HepG2 (cell line): ENCODE measurements at regions not wholly inside any gene's neighbourhood (a gene's known extent, or its start where the extent isn't known, plus 50 kb on each side); places are given as distances from the start of the nearest gene placed in this dataset.

ENCODE experiments used
- ATAC-seq: fragments of 200-7000 bp; cut with Tn5 transposase; 3 replicates; pipeline ENCODE4 v1.9.1; 2020; ENCODE audit warnings: mild to moderate bottlenecking, moderate library complexity
- BruUV-seq: library from RNA; stranded (reverse); fragments of 400-500 nt; replicated peaks from 2 replicates; lab custom pipeline; 2021; lab: Mats Ljungman, UMichigan
- CTCF ChIA-PET: fragments of 300-600 bp; formaldehyde crosslinking; extraction: SDS; loops from one replicate; lab custom pipeline; 2021; ENCODE audit warnings: low total read pairs, inconsistent platforms, low intra/inter-chr PET ratio; lab: Yijun Ruan, JAX
- POLR2A ChIA-PET: fragments of 350-600 bp; sonication (Branson Sonifier 250); formaldehyde crosslinking; loops from one replicate; lab custom pipeline; 2020; ENCODE audit warnings: antibody characterized with exemption, inconsistent platforms; lab: Yijun Ruan, JAX
- DNase-seq: peaks from one replicate; pipeline ENCODE4 v3.0.0-alpha.2; 2015; ENCODE audit warnings: low spot score
- FAIRE-seq: peaks from 3 replicates; lab custom pipeline; 2011; peaks lifted over from hg19 to GRCh38; lab: Jason Lieb, UNC
- H2AFZ ChIP-seq: one replicate; pipeline ENCODE4 v1.6.1; 2011; ENCODE audit warnings: low read length, inconsistent platforms
- H3K27ac ChIP-seq: fragments of 300-600 bp; 3 replicates; pipeline ENCODE4 v1.8.0; 2011; ENCODE audit warnings: mixed run types, mild to moderate bottlenecking, mixed read lengths, low read length, inconsistent platforms; ENCODE audit not compliant: insufficient read depth; ENCODE audit errors: extremely low read length
- H3K27me3 ChIP-seq, 2 experiments: fragments of 200-600 bp in 1 of 2; 2 replicates in 1 of 2; 3 replicates in 1 of 2; pipeline versions ENCODE4 v1.6.0 to v1.8.0; 2011; ENCODE audit warnings: low read length in 2 of 2, mild to moderate bottlenecking in 2 of 2, moderate library complexity in 2 of 2, inconsistent platforms in 1 of 2; ENCODE audit not compliant: insufficient read depth in 2 of 2, control insufficient read depth in 1 of 2
- H3K36me3 ChIP-seq, 2 experiments: fragments of 200-600 bp in 1 of 2; replicated peaks in 1 of 2; 2 replicates in 1 of 2; 3 replicates in 1 of 2; pipeline versions ENCODE4 v1.5.1 to v1.8.0; 2011; ENCODE audit warnings: low read length in 2 of 2, inconsistent platforms in 1 of 2; ENCODE audit not compliant: insufficient read depth in 2 of 2, control insufficient read depth in 1 of 2
- H3K4me1 ChIP-seq: 2 replicates; pipeline ENCODE4 v1.5.1; 2012; ENCODE audit warnings: low read length, inconsistent platforms; ENCODE audit not compliant: insufficient read depth
- H3K4me2 ChIP-seq: 2 replicates; pipeline ENCODE4 v1.6.0; 2011; ENCODE audit warnings: low read depth, low read length, inconsistent platforms
- H3K4me3 ChIP-seq, 3 experiments: fragments of 200-600 bp in 1 of 3; sonication (generic), shearing (Covaris generic) in 1 of 3; replicated peaks in 1 of 3; 2 replicates each; pipeline ENCODE4 v1.5.1; 2011 to 2016; ENCODE audit warnings: low read length in 3 of 3, inconsistent platforms in 2 of 3, low read depth in 2 of 3, mild to moderate bottlenecking in 2 of 3, control low read depth in 1 of 3, mixed read lengths in 1 of 3; ENCODE audit not compliant: insufficient read depth in 1 of 3
- H3K79me2 ChIP-seq: one replicate; pipeline ENCODE4 v1.6.1; 2011; ENCODE audit warnings: low read length, inconsistent platforms; ENCODE audit not compliant: insufficient read depth
- H3K9ac ChIP-seq: 2 replicates; pipeline ENCODE4 v1.6.0; 2011; ENCODE audit warnings: mild to moderate bottlenecking, low read depth, low read length, inconsistent platforms; ENCODE audit not compliant: insufficient read depth
- H3K9me3 ChIP-seq: 2 replicates; pipeline ENCODE4 v1.5.1; 2012; ENCODE audit warnings: mild to moderate bottlenecking, low read length
- H4K20me1 ChIP-seq: 2 replicates; pipeline ENCODE4 v1.6.0; 2011; ENCODE audit warnings: inconsistent platforms, mild to moderate bottlenecking, low read length, moderate library complexity; ENCODE audit not compliant: insufficient read depth
- ATF7 ChIP-seq, 2 experiments: fragments of 450-650 bp in 1 of 2; sonication (generic) in 1 of 2; formaldehyde crosslinking in 1 of 2; IDR thresholded peaks; 2 replicates each; pipeline versions ENCODE4 v1.4.0 to v1.6.1; 2016 to 2020; ENCODE audit warnings: antibody characterized with exemption in 1 of 2, mild to moderate bottlenecking in 1 of 2, missing genetic modification reagents in 1 of 2
- ATF7-NPFF ChIP-seq: sonication (generic); formaldehyde crosslinking; IDR thresholded peaks from 2 replicates; pipeline ENCODE4 v1.8.1; 2023; ENCODE audit warnings: mild to moderate bottlenecking, low read depth, missing genetic modification reagents, moderate library complexity
- CCAR2 ChIP-seq: fragments of 200-400 bp; formaldehyde crosslinking; optimal IDR thresholded peaks from 2 replicates; pipeline ENCODE3; 2018; ENCODE audit warnings: low read depth, mild to moderate bottlenecking, low read length, moderate library complexity
- FOXA1 ChIP-seq, 2 experiments: fragments of 450-650 bp in 1 of 2; sonication (generic) in 1 of 2; formaldehyde crosslinking in 1 of 2; IDR thresholded peaks; 2 replicates each; pipeline versions ENCODE4 v1.4.0 to v1.6.1; 2016 to 2020; ENCODE audit warnings: missing genetic modification reagents in 1 of 2
- SOX13 ChIP-seq, 3 experiments: fragments of 450-650 bp in 1 of 3; sonication (generic) in 1 of 3; formaldehyde crosslinking in 1 of 3; IDR thresholded peaks in 2 of 3; conservative IDR thresholded peaks in 1 of 3; 2 replicates each; pipeline versions ENCODE4 v1.5.0 to v1.6.1; 2016 to 2020; ENCODE audit warnings: antibody characterized with exemption in 1 of 3, mild to moderate bottlenecking in 1 of 3, missing compliant biosample characterization in 1 of 3, missing genetic modification reagents in 1 of 3, moderate library complexity in 1 of 3
- ZNF629 ChIP-seq: sonication (generic); formaldehyde crosslinking; conservative IDR thresholded peaks from 2 replicates; pipeline ENCODE4 v1.5.0; 2020; ENCODE audit warnings: missing genetic modification reagents
- ZNF660 ChIP-seq: sonication (generic); formaldehyde crosslinking; IDR thresholded peaks from 2 replicates; pipeline ENCODE4 v1.5.1; 2020; ENCODE audit warnings: mild to moderate bottlenecking, low read depth, missing genetic modification reagents, borderline replicate concordance
- WGBS: methylation state at CpG from one replicate; pipeline ENCODE4 v1.1.6; 2017; ENCODE audit warnings: low lambda C conversion rate; 5-methylcytosine and 5-hydroxymethylcytosine counted together
- in situ Hi-C: cut with HindIII; loops from 2 replicates; pipeline ENCODE4 v1.10.0; 2017; ENCODE audit warnings: low pct_unique_long_range_greater_than_20kb; ENCODE audit not compliant: extremely low pct_ligation_motif_present
- intact Hi-C: fragments of 100-400 bp; cut with micrococcal nuclease; formaldehyde crosslinking; loops from one replicate; pipeline ENCODE4 v1.10.0; 2022; ENCODE audit not compliant: unreplicated experiment
- TF ChIP-seq, protein P1 (sequence below): sonication (generic); formaldehyde crosslinking; IDR thresholded peaks from 2 replicates; pipeline ENCODE4 v1.4.0; 2020; ENCODE audit warnings: missing genetic modification reagents

DNA sequence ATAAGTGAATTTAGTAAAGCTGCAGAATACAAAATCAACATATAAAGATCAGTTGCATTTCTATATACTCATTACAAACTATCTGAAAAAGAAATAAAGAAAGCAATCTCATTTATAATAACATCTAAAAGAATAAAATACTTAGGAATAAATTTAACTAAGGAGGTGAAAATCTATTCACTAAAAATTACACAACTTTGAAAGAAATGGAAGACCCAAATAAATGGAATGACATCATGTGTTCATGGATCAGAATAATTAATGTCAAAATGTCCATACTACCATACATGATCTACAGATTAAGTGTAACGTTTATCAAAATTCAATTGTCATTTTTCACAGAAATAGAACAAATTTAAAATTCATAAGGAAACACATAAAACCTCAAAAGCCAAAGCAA lies 194.9 kb downstream of the TINAG start:
- FAIRE-seq (no peak), ATAC-seq (no peak), DNase-seq (no peak)
- Histone ChIP-seq H3K9me3 (peaks cover 29% of the 10 kb centered on the region), H4K20me1 (no peaks in the 10 kb centered on the region), H3K36me3 (no peaks in the 10 kb centered on the region), H3K27ac (no peak overlapping the region), H3K4me1 (no peaks in the 10 kb centered on the region), H3K27me3 (no peaks in the 10 kb centered on the region), H3K4me3 (no peak overlapping the region), H3K4me2 (no peak overlapping the region), H2AFZ (no peak overlapping the region), H3K79me2 (no peaks in the 10 kb centered on the region), H3K9ac (no peak overlapping the region)
- in situ Hi-C loops = no loop called here
- intact Hi-C loops = no loop called here
- BruUV-seq = no TSS peak
- ChIA-PET POLR2A (no interaction called here), CTCF (no interaction called here)
- TF ChIP-seq ZNF629 (CRISPR knock-in tag) (no peak), CCAR2 (no peak), ZNF660 (CRISPR knock-in tag) (no peak), SOX13 (IDR thresholded peaks at IDR 0.05) (no peak), SOX13 (CRISPR knock-in tag; conservative IDR thresholded peaks at IDR 0.05 in 1 of 2, IDR thresholded peaks at IDR 0.05 in 1 of 2) (no peak), ATF7 (IDR thresholded peaks at IDR 0.05) (peak; percentile 61), ATF7 (CRISPR knock-in tag; IDR thresholded peaks at IDR 0.05) (no peak), FOXA1 (IDR thresholded peaks at IDR 0.05) (no peak), FOXA1 (CRISPR knock-in tag; IDR thresholded peaks at IDR 0.05) (no peak)
- TF ChIP-seq, protein P1, sequence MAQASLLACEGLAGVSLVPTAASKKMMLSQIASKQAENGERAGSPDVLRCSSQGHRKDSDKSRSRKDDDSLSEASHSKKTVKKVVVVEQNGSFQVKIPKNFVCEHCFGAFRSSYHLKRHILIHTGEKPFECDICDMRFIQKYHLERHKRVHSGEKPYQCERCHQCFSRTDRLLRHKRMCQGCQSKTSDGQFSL (CRISPR knock-in tag) = no peak
- WGBS = 0% methylated on average over 1 of the region's 1 CpG

DNA sequence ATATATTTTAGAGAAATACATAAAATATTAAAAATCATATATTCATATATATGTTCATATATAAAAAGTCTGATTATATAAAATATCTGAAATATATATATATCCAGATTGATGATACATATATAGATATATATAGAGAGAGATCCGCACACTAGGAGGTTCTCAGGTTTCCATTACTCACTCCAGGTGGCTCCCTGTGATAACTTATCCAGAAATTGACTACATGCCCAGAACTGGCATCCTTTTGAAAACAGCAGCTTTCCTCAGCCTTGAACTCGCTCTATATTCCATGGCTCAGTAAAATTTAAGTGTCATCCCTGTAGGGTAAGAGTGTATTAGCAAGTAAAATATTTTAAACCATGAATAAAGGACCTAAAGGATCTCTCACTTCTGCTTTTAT lies 206.8 kb downstream of the TINAG start:
- no peak overlapping the region for H3K4me2 ChIP-seq
- no peaks in the 10 kb centered on the region for H3K4me1 ChIP-seq
- no peak for TF ChIP-seq ATF7-NPFF (CRISPR knock-in tag)
- H3K9ac ChIP-seq = no peak overlapping the region
- H3K9me3 ChIP-seq = no peaks in the 10 kb centered on the region
- FAIRE-seq (no peak), DNase-seq (no peak), ATAC-seq (no peak)
- H2AFZ ChIP-seq = no peak overlapping the region
- POLR2A ChIA-PET = no interaction called here
- CTCF ChIA-PET = no interaction called here
- no peak overlapping the region for H3K4me3 ChIP-seq
- no TSS peak for BruUV-seq
- no peaks in the 10 kb centered on the region for H4K20me1 ChIP-seq
- H3K79me2 ChIP-seq = no peaks in the 10 kb centered on the region
- H3K27ac ChIP-seq = no peak overlapping the region
- intact Hi-C loops (no loop called here), in situ Hi-C loops (no loop called here)
- 16% methylated on average over 2 of the region's 2 CpGs for WGBS
- H3K36me3 ChIP-seq = no peaks in the 10 kb centered on the region; a peak in 1 of 5 replicates
- no peaks in the 10 kb centered on the region for H3K27me3 ChIP-seq
